Panc1 (cell line): ENCODE measurements at regions not wholly inside any gene's neighbourhood (a gene's known extent, or its start where the extent isn't known, plus 50 kb on each side); places are given as distances from the start of the nearest gene placed in this dataset.

Experiments
- ATAC-seq: fragments of 200-7000 bp; cut with Tn5 transposase; 2 replicates; pipeline ENCODE4 v1.9.1; 2020; ENCODE audit warnings: mild to moderate bottlenecking, moderate library complexity
- BruUV-seq: library from RNA; stranded (reverse); fragments of 400-500 nt; replicated peaks from 2 replicates; lab custom pipeline; 2021; lab: Mats Ljungman, UMichigan
- CTCF ChIA-PET: fragments of 300-600 bp; sonication (Branson Sonifier 250); formaldehyde crosslinking; loops from one replicate; lab custom pipeline; 2022; ENCODE audit warnings: antibody characterized with exemption; lab: Charles Lee
- POLR2A ChIA-PET: fragments of 300-600 bp; sonication (Branson Sonifier 250); formaldehyde crosslinking; loops from one replicate; lab custom pipeline; 2022; ENCODE audit warnings: antibody characterized with exemption; lab: Charles Lee
- DNase-seq: peaks from one replicate; pipeline ENCODE4 v3.0.0-alpha.2; 2010; ENCODE audit warnings: low read depth, low spot score
- H3K27ac ChIP-seq: 2 replicates; pipeline ENCODE4 v1.5.1; 2011; ENCODE audit warnings: mild to moderate bottlenecking, low read length, inconsistent platforms
- H3K27me3 ChIP-seq: fragments of 200-500 bp; sonication (Bioruptor generic); 2 replicates; pipeline ENCODE4 v1.6.0; 2014; ENCODE audit warnings: low read length, inconsistent platforms; ENCODE audit not compliant: control insufficient read depth, insufficient read depth
- H3K36me3 ChIP-seq: fragments of 200-500 bp; sonication (Bioruptor generic); 2 replicates; pipeline ENCODE4 v1.5.1; 2014; ENCODE audit warnings: inconsistent platforms, mild to moderate bottlenecking, low read length, moderate library complexity; ENCODE audit not compliant: control insufficient read depth, insufficient read depth
- H3K4me1 ChIP-seq: 2 replicates; pipeline ENCODE4 v1.5.1; 2011; ENCODE audit warnings: inconsistent platforms, mild to moderate bottlenecking, low read length, moderate library complexity; ENCODE audit not compliant: control insufficient read depth, insufficient read depth
- H3K4me3 ChIP-seq, 2 experiments: 2 replicates each; pipeline ENCODE4 v1.5.1; 2011 to 2012; ENCODE audit warnings: low read depth in 2 of 2, low read length in 2 of 2, mild to moderate bottlenecking in 2 of 2, inconsistent platforms in 1 of 2, moderate library complexity in 1 of 2
- H3K9me3 ChIP-seq: fragments of 200-500 bp; sonication (Bioruptor generic); 2 replicates; pipeline ENCODE4 v1.5.1; 2014; ENCODE audit warnings: low read depth, mild to moderate bottlenecking, inconsistent platforms, low read length, moderate library complexity; ENCODE audit not compliant: control insufficient read depth, insufficient read depth
- CTCF ChIP-seq: fragments of 450-650 bp; IDR thresholded peaks from 2 replicates; pipeline ENCODE4 v1.5.1; 2017; ENCODE audit warnings: mild to moderate bottlenecking
- POLR2AphosphoS5 ChIP-seq: IDR thresholded peaks from 2 replicates; pipeline ENCODE4 v1.6.1; 2012; ENCODE audit warnings: mild to moderate bottlenecking, low read depth, low read length, moderate library complexity
- REST ChIP-seq, 2 experiments: IDR thresholded peaks; 2 replicates each; pipeline ENCODE4 v1.6.1; 2011 to 2012; ENCODE audit warnings: low read depth in 2 of 2, control low read depth in 1 of 2, low read length in 1 of 2, mild to moderate bottlenecking in 1 of 2, moderate library complexity in 1 of 2; ENCODE audit not compliant: insufficient read depth in 1 of 2
- SIN3A ChIP-seq: IDR thresholded peaks from 2 replicates; pipeline ENCODE4 v1.6.1; 2012; ENCODE audit warnings: low read depth, mild to moderate bottlenecking, low read length, moderate library complexity, borderline replicate concordance; ENCODE audit not compliant: insufficient read depth
- TCF7L2 ChIP-seq: IDR thresholded peaks from 2 replicates; pipeline ENCODE4 v1.6.1; 2011; ENCODE audit warnings: mild to moderate bottlenecking, low read depth, low read length, inconsistent platforms
- in situ Hi-C: cut with HindIII; loops from 2 replicates; pipeline ENCODE4 v1.10.0; 2016; ENCODE audit warnings: low sequenced_read_pairs, low pct_unique_long_range_greater_than_20kb
- intact Hi-C: fragments of 100-400 bp; cut with micrococcal nuclease; formaldehyde crosslinking; loops from one replicate; pipeline ENCODE4 v1.10.0; 2022; ENCODE audit not compliant: unreplicated experiment

- ChIA-PET CTCF (no interaction called here), POLR2A (no interaction called here)
- H3K4me1 ChIP-seq = no peaks in the 10 kb centered on the region
- DNase-seq = no peak
- in situ Hi-C loops (no loop called here), intact Hi-C loops (no loop called here)
- no peaks in the 10 kb centered on the region for H3K9me3 ChIP-seq
- no peak overlapping the region for H3K27ac ChIP-seq
- no peaks in the 10 kb centered on the region for H3K27me3 ChIP-seq
- no peak overlapping the region for H3K4me3 ChIP-seq
- TF ChIP-seq TCF7L2 (no peak), REST (IDR thresholded peaks at IDR 0.05; ENCODE audit: insufficient read depth in 1 of 2, low read depth in 2 of 2, low read length in 1 of 2) (no peak), POLR2AphosphoS5 (no peak), CTCF (no peak), SIN3A (no peak)
- ATAC-seq = no peak
- BruUV-seq = no TSS peak
- H3K36me3 ChIP-seq = no peaks in the 10 kb centered on the region
Observed at GRCh38 chr2:164323978-164324377, 297.3 kb downstream of the GRB14 start.

GRCh38 chr2:164314148-164314547, 307.1 kb downstream of the GRB14 start:
- no peak overlapping the region for H3K4me3 ChIP-seq
- H3K36me3 ChIP-seq = no peaks in the 10 kb centered on the region
- no peak for TF ChIP-seq POLR2AphosphoS5
- TF ChIP-seq TCF7L2 = no peak
- TF ChIP-seq CTCF = no peak
- no peak for TF ChIP-seq REST (IDR thresholded peaks at IDR 0.05; ENCODE audit: insufficient read depth in 1 of 2, low read depth in 2 of 2, low read length in 1 of 2)
- no peaks in the 10 kb centered on the region for H3K27me3 ChIP-seq
- no peak overlapping the region for H3K27ac ChIP-seq
- BruUV-seq = no TSS peak
- no peak for ATAC-seq
- H3K4me1 ChIP-seq = no peaks in the 10 kb centered on the region
- ChIA-PET POLR2A (no interaction called here), CTCF (no interaction called here)
- in situ Hi-C loops = no loop called here
- H3K9me3 ChIP-seq = no peaks in the 10 kb centered on the region
- intact Hi-C loops = no loop called here
- no peak for DNase-seq
